PC-9 (cell line): ENCODE measurements at regions not wholly inside any gene's neighbourhood (a gene's known extent, or its start where the extent isn't known, plus 50 kb on each side); places are given as distances from the start of the nearest gene placed in this dataset.

Source experiments
- CTCF ChIP-seq: fragments of 200-600 bp; sonication (generic); conservative IDR thresholded peaks from 2 replicates; pipeline ENCODE4 v1.6.1; 2017; ENCODE audit warnings: mixed run types, antibody characterized with exemption, mild to moderate bottlenecking, moderate library complexity
- EZH2 ChIP-seq: fragments of 200-600 bp; sonication (generic); IDR thresholded peaks from 2 replicates; pipeline ENCODE4 v1.8.0; 2017; ENCODE audit warnings: antibody characterized with exemption, low read depth

DNA sequence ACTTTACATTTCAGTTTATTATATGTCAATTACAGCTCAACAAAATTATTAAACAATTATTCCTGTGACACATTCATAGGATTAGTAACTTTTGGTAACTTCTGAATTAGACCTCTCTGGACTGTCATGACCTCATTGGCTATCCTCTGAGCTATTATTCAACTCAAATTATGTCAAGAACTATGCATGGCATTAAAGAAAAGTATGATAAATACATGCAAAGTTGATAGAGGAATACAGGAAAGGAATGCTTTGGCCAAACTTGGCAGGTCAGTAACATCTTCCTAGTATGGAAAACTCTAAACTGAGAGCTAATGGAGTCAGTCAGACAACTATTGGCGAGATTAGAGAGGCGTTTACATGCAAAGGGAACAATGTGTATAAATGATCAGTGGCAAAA is 158.4 kb downstream of the DUSP10 start:
- TF ChIP-seq CTCF (no peak), EZH2 (no peak)
